HUES64 (cell line): ENCODE measurements at regions not wholly inside any gene's neighbourhood (a gene's known extent, or its start where the extent isn't known, plus 50 kb on each side); places are given as distances from the start of the nearest gene placed in this dataset.

Source experiments
- H3K27ac ChIP-seq: 2 replicates; pipeline ENCODE4 v1.7.0; 2013; ENCODE audit warnings: low read depth, low read length, inconsistent platforms
- H3K27me3 ChIP-seq: 2 replicates; pipeline ENCODE4 v1.6.1; 2013; ENCODE audit warnings: mild to moderate bottlenecking, low read length; ENCODE audit not compliant: insufficient read depth
- H3K36me3 ChIP-seq: 2 replicates; pipeline ENCODE4 v1.6.1; 2013; ENCODE audit warnings: mild to moderate bottlenecking, low read length; ENCODE audit not compliant: insufficient read depth
- H3K4me1 ChIP-seq: 2 replicates; pipeline ENCODE4 v1.6.1; 2013; ENCODE audit warnings: mild to moderate bottlenecking, low read length, moderate library complexity; ENCODE audit not compliant: insufficient read depth
- H3K4me3 ChIP-seq: 2 replicates; pipeline ENCODE4 v1.5.1; 2013; ENCODE audit warnings: mild to moderate bottlenecking, low read length, moderate library complexity
- H3K9ac ChIP-seq: 2 replicates; pipeline ENCODE4 v1.6.1; 2013; ENCODE audit warnings: mild to moderate bottlenecking, low read depth, low read length
- H3K9me3 ChIP-seq: 2 replicates; pipeline ENCODE4 v1.6.1; 2013; ENCODE audit warnings: low read depth, low read length; ENCODE audit not compliant: insufficient read depth
- WGBS: fragments of 150-250, 120-280 bp; methylation state at CpG from one replicate; pipeline ENCODE4 v1.1.7; 2013; ENCODE audit warnings: missing lambda C conversion rate; 5-methylcytosine and 5-hydroxymethylcytosine counted together

- Histone ChIP-seq H3K27me3 (no peaks in the 10 kb centered on the region), H3K4me1 (no peaks in the 10 kb centered on the region), H3K4me3 (no peak overlapping the region), H3K9me3 (no peaks in the 10 kb centered on the region), H3K36me3 (no peaks in the 10 kb centered on the region), H3K9ac (no peak overlapping the region), H3K27ac (no peak overlapping the region)
- 96% methylated on average over 2 of the region's 2 CpGs for WGBS
Measured at GRCh38 chr13:85541476-85541875, 257.7 kb downstream of the SLITRK6 start.

- Histone ChIP-seq H3K27ac (no peak overlapping the region), H3K4me1 (no peaks in the 10 kb centered on the region), H3K9ac (no peak overlapping the region), H3K27me3 (no peaks in the 10 kb centered on the region), H3K4me3 (no peak overlapping the region), H3K36me3 (no peaks in the 10 kb centered on the region), H3K9me3 (no peaks in the 10 kb centered on the region)
- 98% methylated on average over 3 of the region's 4 CpGs for WGBS
Measured at GRCh38 chr13:85538957-85539356, 260.3 kb downstream of the SLITRK6 start.

- Histone ChIP-seq H3K4me3 (no peak overlapping the region), H3K27ac (no peak overlapping the region), H3K9me3 (no peaks in the 10 kb centered on the region), H3K4me1 (no peaks in the 10 kb centered on the region), H3K27me3 (no peaks in the 10 kb centered on the region), H3K36me3 (no peaks in the 10 kb centered on the region), H3K9ac (no peak overlapping the region)
- 94% methylated on average over 1 of the region's 2 CpGs for WGBS
Measured at GRCh38 chr13:85537601-85538000, 261.6 kb downstream of the SLITRK6 start.

- H3K36me3 ChIP-seq: no peaks in the 10 kb centered on the region
- no peak overlapping the region for H3K4me3 ChIP-seq
- H3K27ac ChIP-seq: no peak overlapping the region
- WGBS: 73% methylated on average over 1 of the region's 1 CpG
- H3K27me3 ChIP-seq: no peaks in the 10 kb centered on the region
- no peaks in the 10 kb centered on the region for H3K9me3 ChIP-seq
- no peaks in the 10 kb centered on the region for H3K4me1 ChIP-seq
- no peak overlapping the region for H3K9ac ChIP-seq
Measured at GRCh38 chr13:85536706-85537105, 262.5 kb downstream of the SLITRK6 start.

GRCh38 chr13:85535316-85536084 lies 263.7 kb downstream of the SLITRK6 start:
- Histone ChIP-seq H3K4me1 (no peaks in the 10 kb centered on the region), H3K9ac (no peak overlapping the region), H3K9me3 (no peaks in the 10 kb centered on the region), H3K36me3 (no peaks in the 10 kb centered on the region), H3K27ac (no peak overlapping the region), H3K27me3 (no peaks in the 10 kb centered on the region), H3K4me3 (no peak overlapping the region)
- WGBS: 97% methylated on average over 2 of the region's 4 CpGs

GRCh38 chr13:85533911-85534310 lies 265.3 kb downstream of the SLITRK6 start:
- H3K9me3 ChIP-seq: no peaks in the 10 kb centered on the region
- no peaks in the 10 kb centered on the region for H3K27me3 ChIP-seq
- WGBS: 100% methylated on average over 1 of the region's 2 CpGs
- no peaks in the 10 kb centered on the region for H3K4me1 ChIP-seq
- no peak overlapping the region for H3K9ac ChIP-seq
- H3K27ac ChIP-seq: no peak overlapping the region
- no peak overlapping the region for H3K4me3 ChIP-seq
- no peaks in the 10 kb centered on the region for H3K36me3 ChIP-seq

- Histone ChIP-seq H3K9me3 (no peaks in the 10 kb centered on the region), H3K9ac (no peak overlapping the region), H3K27ac (no peak overlapping the region), H3K36me3 (no peaks in the 10 kb centered on the region), H3K4me1 (no peaks in the 10 kb centered on the region), H3K4me3 (no peak overlapping the region), H3K27me3 (no peaks in the 10 kb centered on the region)
- WGBS: 91% methylated on average over 2 of the region's 2 CpGs
Measured at GRCh38 chr13:85529218-85529594, 270.0 kb downstream of the SLITRK6 start.

GRCh38 chr13:85528491-85529217 lies 270.6 kb downstream of the SLITRK6 start:
- no peaks in the 10 kb centered on the region for H3K36me3 ChIP-seq
- 91% methylated on average over 3 of the region's 3 CpGs for WGBS
- H3K4me1 ChIP-seq: no peaks in the 10 kb centered on the region
- no peak overlapping the region for H3K4me3 ChIP-seq
- no peak overlapping the region for H3K27ac ChIP-seq
- no peak overlapping the region for H3K9ac ChIP-seq
- H3K9me3 ChIP-seq: no peaks in the 10 kb centered on the region
- H3K27me3 ChIP-seq: no peaks in the 10 kb centered on the region

- Histone ChIP-seq H3K27ac (no peak overlapping the region), H3K27me3 (no peaks in the 10 kb centered on the region), H3K4me1 (no peaks in the 10 kb centered on the region), H3K9me3 (no peaks in the 10 kb centered on the region), H3K4me3 (no peak overlapping the region), H3K36me3 (no peaks in the 10 kb centered on the region), H3K9ac (no peak overlapping the region)
- 95% methylated on average over 4 of the region's 4 CpGs for WGBS
Measured at GRCh38 chr13:85527316-85527715, 271.9 kb downstream of the SLITRK6 start.

GRCh38 chr13:85525411-85525810 lies 273.8 kb downstream of the SLITRK6 start:
- Histone ChIP-seq H3K9ac (no peak overlapping the region), H3K27ac (no peak overlapping the region), H3K36me3 (no peaks in the 10 kb centered on the region), H3K9me3 (no peaks in the 10 kb centered on the region), H3K27me3 (no peaks in the 10 kb centered on the region), H3K4me3 (no peak overlapping the region), H3K4me1 (no peaks in the 10 kb centered on the region)
- 97% methylated on average over 2 of the region's 2 CpGs for WGBS

- Histone ChIP-seq H3K4me3 (no peak overlapping the region), H3K27ac (no peak overlapping the region), H3K36me3 (no peaks in the 10 kb centered on the region), H3K27me3 (no peaks in the 10 kb centered on the region), H3K9me3 (no peaks in the 10 kb centered on the region), H3K4me1 (no peaks in the 10 kb centered on the region), H3K9ac (no peak overlapping the region)
- 75% methylated on average over 2 of the region's 2 CpGs for WGBS
Measured at GRCh38 chr13:85521657-85522056, 277.6 kb downstream of the SLITRK6 start.
